Mesenchymal stem cell (in vitro differentiated cells and primary cell): ENCODE measurements at regions not wholly inside any gene's neighbourhood (a gene's known extent, or its start where the extent isn't known, plus 50 kb on each side); places are given as distances from the start of the nearest gene placed in this dataset.

ENCODE experiments used
- DNase-seq: peaks from one replicate; pipeline ENCODE4 v3.0.0-alpha.2; 2013
- H2AFZ ChIP-seq: one replicate; pipeline ENCODE4 v1.6.1; 2013; ENCODE audit warnings: low read depth, mild to moderate bottlenecking, control low read depth, inconsistent platforms, low read length, moderate library complexity
- H2AK5ac ChIP-seq: 2 replicates; pipeline ENCODE4 v1.6.1; 2013; ENCODE audit warnings: low read length, moderate library complexity, mild to moderate bottlenecking, inconsistent platforms; ENCODE audit not compliant: severe bottlenecking
- H2BK120ac ChIP-seq: one replicate; pipeline ENCODE4 v1.6.1; 2013; ENCODE audit warnings: low read depth, mild to moderate bottlenecking, inconsistent platforms, low read length, moderate library complexity
- H2BK12ac ChIP-seq, 2 experiments: one replicate each; pipeline ENCODE4 v1.6.1; 2013; ENCODE audit warnings: inconsistent platforms in 2 of 2, low read length in 2 of 2, mild to moderate bottlenecking in 2 of 2, moderate library complexity in 2 of 2, control low read depth in 1 of 2
- H2BK15ac ChIP-seq: one replicate; pipeline ENCODE4 v1.6.1; 2013; ENCODE audit warnings: mild to moderate bottlenecking, low read depth, inconsistent platforms; ENCODE audit not compliant: poor library complexity, severe bottlenecking
- H2BK5ac ChIP-seq: 2 replicates; pipeline ENCODE4 v1.6.1; 2013; ENCODE audit warnings: low read depth, mild to moderate bottlenecking, low read length, control low read depth, inconsistent platforms; ENCODE audit not compliant: poor library complexity, severe bottlenecking
- H3K14ac ChIP-seq, 2 experiments: one replicate each; pipeline ENCODE4 v1.6.1; 2013; ENCODE audit warnings: inconsistent platforms in 2 of 2, low read length in 2 of 2, control low read depth in 1 of 2, mild to moderate bottlenecking in 1 of 2, moderate library complexity in 1 of 2
- H3K18ac ChIP-seq, 2 experiments: one replicate each; pipeline ENCODE4 v1.6.1; 2013; ENCODE audit warnings: inconsistent platforms in 2 of 2, low read length in 2 of 2, control low read depth in 1 of 2, low read depth in 1 of 2, mild to moderate bottlenecking in 1 of 2
- H3K23ac ChIP-seq, 2 experiments: one replicate each; pipeline ENCODE4 v1.6.1; 2013; ENCODE audit warnings: inconsistent platforms in 2 of 2, low read length in 2 of 2, mild to moderate bottlenecking in 2 of 2, moderate library complexity in 2 of 2, control low read depth in 1 of 2
- H3K27ac ChIP-seq: 2 replicates; pipeline ENCODE4 v1.5.1; 2013; ENCODE audit warnings: mild to moderate bottlenecking, moderate library complexity, low read length, control low read depth, inconsistent platforms; ENCODE audit not compliant: poor library complexity, severe bottlenecking
- H3K27me3 ChIP-seq, 2 experiments: 2 replicates each; pipeline versions ENCODE4 v1.6.1 to v1.7.0; 2013; ENCODE audit warnings: low read length in 2 of 2, mild to moderate bottlenecking in 2 of 2, moderate library complexity in 2 of 2, control low read depth in 1 of 2, inconsistent platforms in 1 of 2; ENCODE audit not compliant: control insufficient read depth in 1 of 2, insufficient read depth in 1 of 2
- H3K36me3 ChIP-seq, 2 experiments: 2 replicates each; pipeline versions ENCODE4 v1.6.1 to v1.7.0; 2013; ENCODE audit warnings: low read length in 2 of 2, control low read depth in 1 of 2, inconsistent platforms in 1 of 2, low read depth in 1 of 2, mild to moderate bottlenecking in 1 of 2; ENCODE audit not compliant: insufficient read depth in 2 of 2, control insufficient read depth in 1 of 2
- H3K4ac ChIP-seq, 2 experiments: one replicate each; pipeline ENCODE4 v1.6.1; 2013; ENCODE audit warnings: inconsistent platforms in 2 of 2, low read length in 2 of 2, mild to moderate bottlenecking in 2 of 2, moderate library complexity in 2 of 2, control low read depth in 1 of 2, low read depth in 1 of 2
- H3K4me1 ChIP-seq: 2 replicates; pipeline ENCODE4 v1.6.1; 2013; ENCODE audit warnings: low read depth, low read length, control low read depth; ENCODE audit not compliant: control insufficient read depth, insufficient read depth
- H3K4me2 ChIP-seq: 2 replicates; pipeline ENCODE4 v1.6.1; 2013; ENCODE audit warnings: low read length, mild to moderate bottlenecking, inconsistent platforms; ENCODE audit not compliant: poor library complexity, severe bottlenecking
- H3K4me3 ChIP-seq, 2 experiments: 2 replicates each; pipeline versions ENCODE4 v1.5.1 to v1.7.0; 2013; ENCODE audit warnings: low read length in 2 of 2, mild to moderate bottlenecking in 2 of 2, control low read depth in 1 of 2, low read depth in 1 of 2; ENCODE audit not compliant: insufficient read depth in 1 of 2
- H3K79me1 ChIP-seq: replicated peaks from 2 replicates; pipeline ENCODE4 v1.6.1; 2013; ENCODE audit warnings: mild to moderate bottlenecking, control low read depth, low read length, inconsistent platforms; ENCODE audit not compliant: poor library complexity, severe bottlenecking
- H3K9ac ChIP-seq: 2 replicates; pipeline ENCODE4 v1.7.0; 2013; ENCODE audit warnings: mild to moderate bottlenecking, low read length, moderate library complexity
- H3K9me3 ChIP-seq: 2 replicates; pipeline ENCODE4 v1.7.0; 2013; ENCODE audit warnings: mild to moderate bottlenecking, low read length; ENCODE audit not compliant: control insufficient read depth
- H4K8ac ChIP-seq: one replicate; pipeline ENCODE4 v1.6.1; 2013; ENCODE audit warnings: inconsistent platforms, mild to moderate bottlenecking, low read length, moderate library complexity
- H4K91ac ChIP-seq: one replicate; pipeline ENCODE4 v1.6.1; 2013; ENCODE audit warnings: mild to moderate bottlenecking, low read length, inconsistent platforms
- WGBS: methylation state at CpG from one replicate; pipeline ENCODE4 v1.1.7; 2013; ENCODE audit warnings: mixed read lengths; 5-methylcytosine and 5-hydroxymethylcytosine counted together

DNA sequence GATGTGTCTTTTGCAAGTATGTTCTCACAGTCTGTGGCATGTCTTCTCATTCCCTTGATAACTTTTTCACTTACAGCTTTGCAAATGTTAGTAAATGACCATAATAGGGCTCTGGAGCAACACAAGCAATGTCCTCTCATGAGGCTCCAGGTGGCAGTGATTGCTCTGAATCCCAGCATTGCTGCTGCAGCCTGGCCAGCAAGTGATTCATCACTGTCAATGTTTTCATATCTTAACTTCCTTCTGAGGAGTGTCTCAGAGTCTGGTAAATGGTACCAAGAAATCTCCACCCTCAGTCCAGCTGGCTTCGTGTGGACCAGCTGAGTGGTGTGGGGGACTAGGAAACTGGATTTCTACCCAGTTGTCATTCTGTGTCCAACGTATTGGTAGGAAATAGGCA is 139.6 kb downstream of the MYLK4 start:
- 60% methylated on average over 2 of the region's 2 CpGs for WGBS
- Histone ChIP-seq H2BK12ac (no peak overlapping the region), H2BK120ac (no peak overlapping the region), H3K23ac (no peak overlapping the region), H3K4me2 (no peak overlapping the region), H3K27ac (no peak overlapping the region), H3K27me3 (peaks cover 0 to 4% of the 10 kb centered on the region in 2 experiments), H3K18ac (no peak overlapping the region), H2AK5ac (no peak overlapping the region), H3K79me1 (no peaks in the 10 kb centered on the region), H3K14ac (no peak overlapping the region), H2AFZ (no peak overlapping the region), H3K9me3 (peaks cover 3% of the 10 kb centered on the region), H4K91ac (no peak overlapping the region), H3K4me3 (no peak overlapping the region), H3K36me3 (no peaks in the 10 kb centered on the region), H4K8ac (no peak overlapping the region), H2BK5ac (no peak overlapping the region), H3K4me1 (no peaks in the 10 kb centered on the region), H2BK15ac (no peak overlapping the region), H3K9ac (no peak overlapping the region), H3K4ac (no peak overlapping the region)
- DNase-seq, result no peak

DNA sequence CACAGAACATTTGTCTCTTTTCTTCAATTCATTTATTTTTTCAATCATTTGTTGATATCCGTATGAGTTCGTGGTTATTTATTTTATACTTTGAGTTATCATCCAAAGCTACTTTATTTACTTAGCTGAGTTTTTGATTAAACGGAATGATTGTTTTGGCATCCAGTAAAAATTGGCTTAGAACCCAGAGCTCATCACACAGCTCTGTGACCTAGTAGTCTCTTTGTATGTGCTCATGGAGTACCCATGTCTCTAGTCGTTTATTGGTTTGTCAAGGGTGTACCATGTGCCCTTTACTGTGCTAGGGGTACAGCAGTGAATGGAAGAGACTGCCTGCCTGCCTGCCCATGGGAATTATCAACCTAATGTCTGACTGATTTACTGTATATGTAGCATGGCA is 142.2 kb downstream of the MYLK4 start:
- Histone ChIP-seq H3K4me3 (no peak overlapping the region), H2AK5ac (no peak overlapping the region), H3K23ac (no peak overlapping the region), H2BK120ac (no peak overlapping the region), H3K27ac (no peak overlapping the region), H4K8ac (no peak overlapping the region), H2BK15ac (no peak overlapping the region), H3K18ac (no peak overlapping the region), H3K27me3 (peaks cover 0 to 4% of the 10 kb centered on the region in 2 experiments), H3K9ac (no peak overlapping the region), H3K4me1 (peaks cover 1% of the 10 kb centered on the region), H3K9me3 (no peaks in the 10 kb centered on the region), H2AFZ (no peak overlapping the region), H3K79me1 (no peaks in the 10 kb centered on the region), H3K36me3 (no peaks in the 10 kb centered on the region), H3K4ac (no peak overlapping the region), H3K4me2 (no peak overlapping the region), H2BK5ac (no peak overlapping the region), H4K91ac (no peak overlapping the region), H3K14ac (no peak overlapping the region), H2BK12ac (no peak overlapping the region)
- no peak for DNase-seq
- 62% methylated on average over 2 of the region's 4 CpGs for WGBS

DNA sequence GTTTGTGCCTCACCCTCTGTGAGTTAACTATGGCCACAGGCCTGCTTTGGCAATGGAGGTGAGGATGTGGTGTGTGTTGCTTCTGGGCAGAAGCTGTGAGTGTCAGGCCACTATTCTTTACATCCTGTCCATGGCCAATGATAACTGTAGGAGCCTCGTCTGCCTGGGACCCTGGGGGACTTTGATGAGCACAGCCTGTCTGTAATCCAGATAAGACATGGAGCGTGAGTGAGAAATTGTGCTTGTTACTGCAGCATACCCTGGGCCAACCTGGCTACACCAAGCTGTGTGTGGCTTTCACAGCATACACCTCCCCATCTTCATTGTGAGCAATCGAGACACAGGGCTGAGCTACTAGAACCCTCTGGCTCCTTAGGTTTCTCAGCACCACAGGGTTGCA is 150.4 kb downstream of the MYLK4 start:
- Histone ChIP-seq H3K9ac (no peak overlapping the region), H3K4me3 (no peak overlapping the region), H3K27me3 (no peaks in the 10 kb centered on the region), H3K4me1 (peaks cover 1% of the 10 kb centered on the region), H2BK12ac (no peak overlapping the region), H2AFZ (no peak overlapping the region), H2AK5ac (no peak overlapping the region), H3K4me2 (no peak overlapping the region), H2BK5ac (no peak overlapping the region), H4K8ac (no peak overlapping the region), H3K4ac (no peak overlapping the region), H3K36me3 (no peaks in the 10 kb centered on the region), H2BK15ac (no peak overlapping the region), H4K91ac (no peak overlapping the region), H3K18ac (no peak overlapping the region), H3K27ac (no peak overlapping the region), H2BK120ac (no peak overlapping the region), H3K9me3 (no peaks in the 10 kb centered on the region), H3K79me1 (no peaks in the 10 kb centered on the region), H3K23ac (no peak overlapping the region), H3K14ac (no peak overlapping the region)
- no peak for DNase-seq
- 79% methylated on average over 3 of the region's 3 CpGs for WGBS

DNA sequence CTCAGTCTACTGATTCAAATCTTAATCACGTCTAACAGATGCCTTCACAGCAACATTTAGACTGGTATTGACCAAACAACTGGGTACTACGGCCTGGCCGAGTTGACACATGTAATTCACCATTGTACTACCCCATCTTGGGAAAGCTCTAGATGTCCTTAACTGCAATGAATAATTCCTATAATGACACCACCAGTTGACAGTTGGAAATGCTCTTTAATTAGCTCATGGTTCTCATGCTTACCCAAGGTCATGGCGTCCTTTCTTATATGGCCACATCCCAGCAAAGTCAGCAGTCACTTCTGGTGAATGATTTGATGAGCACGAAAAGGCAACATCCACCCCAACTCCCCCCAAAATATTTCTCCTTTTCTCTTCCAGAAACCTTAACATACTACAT is 150.9 kb downstream of the MYLK4 start:
- H4K91ac ChIP-seq, result no peak overlapping the region
- H4K8ac ChIP-seq, result no peak overlapping the region

More for the DNA sequence above, 150.9 kb downstream of the MYLK4 start:
- H2BK120ac ChIP-seq, result no peak overlapping the region
- no peak overlapping the region for H2AFZ ChIP-seq
- WGBS, result 85% methylated on average over 5 of the region's 5 CpGs
- no peak overlapping the region for H3K4me3 ChIP-seq
- no peaks in the 10 kb centered on the region for H3K27me3 ChIP-seq
- H3K4ac ChIP-seq, result no peak overlapping the region
- H3K9me3 ChIP-seq, result no peaks in the 10 kb centered on the region
- H3K14ac ChIP-seq, result no peak overlapping the region
- no peak overlapping the region for H3K9ac ChIP-seq
- no peak overlapping the region for H3K23ac ChIP-seq
- H3K4me1 ChIP-seq, result peaks cover 1% of the 10 kb centered on the region
- H3K79me1 ChIP-seq, result no peaks in the 10 kb centered on the region
- H3K36me3 ChIP-seq, result no peaks in the 10 kb centered on the region
- H2BK15ac ChIP-seq, result no peak overlapping the region
- no peak for DNase-seq
- H3K18ac ChIP-seq, result no peak overlapping the region
- no peak overlapping the region for H2AK5ac ChIP-seq
- no peak overlapping the region for H2BK5ac ChIP-seq
- H3K27ac ChIP-seq, result no peak overlapping the region
- no peak overlapping the region for H2BK12ac ChIP-seq
- no peak overlapping the region for H3K4me2 ChIP-seq
